ENCODE measurements at regions not wholly inside any gene's neighbourhood (a gene's known extent, or its start where the extent isn't known, plus 50 kb on each side); places are given as distances from the start of the nearest gene placed in this dataset.

DNA sequence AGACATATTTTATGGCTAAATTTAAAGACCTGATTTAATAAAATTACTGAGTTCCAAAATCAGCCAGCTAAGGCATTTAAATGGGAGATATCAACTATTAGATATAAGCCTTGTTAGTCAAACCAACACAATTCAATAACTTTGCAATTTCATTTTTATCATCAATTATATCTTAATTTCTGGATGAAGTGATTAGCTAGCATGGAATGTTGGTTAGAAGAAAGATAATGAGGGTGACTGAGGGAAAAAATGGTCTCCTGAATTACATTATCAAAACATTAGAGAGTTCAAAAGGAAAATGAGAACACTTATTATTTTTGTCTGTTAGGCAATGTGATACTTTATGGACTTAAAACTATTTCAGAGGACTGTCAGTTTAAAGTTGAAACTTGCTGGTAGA lies 525.7 kb downstream of the CDH11 start:
- TF ChIP-seq, protein P1, sequence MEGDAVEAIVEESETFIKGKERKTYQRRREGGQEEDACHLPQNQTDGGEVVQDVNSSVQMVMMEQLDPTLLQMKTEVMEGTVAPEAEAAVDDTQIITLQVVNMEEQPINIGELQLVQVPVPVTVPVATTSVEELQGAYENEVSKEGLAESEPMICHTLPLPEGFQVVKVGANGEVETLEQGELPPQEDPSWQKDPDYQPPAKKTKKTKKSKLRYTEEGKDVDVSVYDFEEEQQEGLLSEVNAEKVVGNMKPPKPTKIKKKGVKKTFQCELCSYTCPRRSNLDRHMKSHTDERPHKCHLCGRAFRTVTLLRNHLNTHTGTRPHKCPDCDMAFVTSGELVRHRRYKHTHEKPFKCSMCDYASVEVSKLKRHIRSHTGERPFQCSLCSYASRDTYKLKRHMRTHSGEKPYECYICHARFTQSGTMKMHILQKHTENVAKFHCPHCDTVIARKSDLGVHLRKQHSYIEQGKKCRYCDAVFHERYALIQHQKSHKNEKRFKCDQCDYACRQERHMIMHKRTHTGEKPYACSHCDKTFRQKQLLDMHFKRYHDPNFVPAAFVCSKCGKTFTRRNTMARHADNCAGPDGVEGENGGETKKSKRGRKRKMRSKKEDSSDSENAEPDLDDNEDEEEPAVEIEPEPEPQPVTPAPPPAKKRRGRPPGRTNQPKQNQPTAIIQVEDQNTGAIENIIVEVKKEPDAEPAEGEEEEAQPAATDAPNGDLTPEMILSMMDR (IDR thresholded peaks at IDR 0.05; ENCODE audit: poor library complexity): no peak
- TF ChIP-seq EZH2 (IDR thresholded peaks at IDR 0.05; ENCODE audit: borderline replicate concordance): no peak
